ENCODE measurements at regions not wholly inside any gene's neighbourhood (a gene's known extent, or its start where the extent isn't known, plus 50 kb on each side); places are given as distances from the start of the nearest gene placed in this dataset.

DNA sequence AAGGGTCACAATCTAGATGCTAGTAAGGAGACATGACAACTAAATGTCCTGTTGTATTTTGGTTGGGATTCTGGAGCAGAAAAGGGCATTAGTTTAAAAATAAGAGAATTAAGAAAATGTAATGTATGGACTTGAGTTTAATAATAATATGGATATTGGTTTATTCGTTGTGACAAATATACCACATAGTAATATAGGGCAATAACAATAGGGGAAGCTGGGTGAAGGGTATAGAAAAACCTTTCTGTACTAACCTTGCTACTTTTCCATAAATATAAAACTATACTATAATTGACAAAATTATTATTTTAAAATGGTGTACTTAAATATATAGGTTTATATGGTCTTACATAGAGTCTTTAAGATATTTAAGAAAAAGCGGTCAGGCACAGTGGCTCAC is 558.9 kb downstream of the PTPRC start:
- in situ Hi-C loops (cut with MboI; ENCODE audit: low pct_unique_long_range_greater_than_20kb, low sequenced_read_pairs, unreplicated experiment), result no loop called here
- TF ChIP-seq, protein P1, sequence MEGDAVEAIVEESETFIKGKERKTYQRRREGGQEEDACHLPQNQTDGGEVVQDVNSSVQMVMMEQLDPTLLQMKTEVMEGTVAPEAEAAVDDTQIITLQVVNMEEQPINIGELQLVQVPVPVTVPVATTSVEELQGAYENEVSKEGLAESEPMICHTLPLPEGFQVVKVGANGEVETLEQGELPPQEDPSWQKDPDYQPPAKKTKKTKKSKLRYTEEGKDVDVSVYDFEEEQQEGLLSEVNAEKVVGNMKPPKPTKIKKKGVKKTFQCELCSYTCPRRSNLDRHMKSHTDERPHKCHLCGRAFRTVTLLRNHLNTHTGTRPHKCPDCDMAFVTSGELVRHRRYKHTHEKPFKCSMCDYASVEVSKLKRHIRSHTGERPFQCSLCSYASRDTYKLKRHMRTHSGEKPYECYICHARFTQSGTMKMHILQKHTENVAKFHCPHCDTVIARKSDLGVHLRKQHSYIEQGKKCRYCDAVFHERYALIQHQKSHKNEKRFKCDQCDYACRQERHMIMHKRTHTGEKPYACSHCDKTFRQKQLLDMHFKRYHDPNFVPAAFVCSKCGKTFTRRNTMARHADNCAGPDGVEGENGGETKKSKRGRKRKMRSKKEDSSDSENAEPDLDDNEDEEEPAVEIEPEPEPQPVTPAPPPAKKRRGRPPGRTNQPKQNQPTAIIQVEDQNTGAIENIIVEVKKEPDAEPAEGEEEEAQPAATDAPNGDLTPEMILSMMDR (IDR thresholded peaks at IDR 0.05; ENCODE audit: extremely low read depth, insufficient read depth, missing control alignments), result no peak

DNA sequence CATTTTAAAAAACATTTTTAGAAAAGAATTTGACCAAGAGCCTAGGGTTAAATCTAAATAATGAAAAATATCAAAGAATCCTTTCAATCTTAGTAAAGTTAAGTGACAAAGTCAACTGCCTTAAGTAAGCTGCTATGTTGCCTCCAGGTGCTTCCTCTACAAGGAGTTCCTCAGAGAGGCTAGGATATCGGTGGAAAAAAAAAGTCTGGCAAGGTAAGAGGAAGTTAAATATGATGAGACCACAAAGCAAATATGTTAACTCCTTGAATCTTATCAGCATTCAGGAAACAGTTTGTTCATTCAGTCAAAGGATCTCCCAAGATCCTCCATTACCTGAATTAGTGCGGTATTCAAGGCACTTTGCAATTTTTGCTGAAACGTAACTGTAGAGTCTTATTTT is 563.5 kb downstream of the PTPRC start:
- no peak for DNase-seq (ENCODE audit: low spot score)
- in situ Hi-C loops (cut with MboI; ENCODE audit: low pct_unique_long_range_greater_than_20kb, low sequenced_read_pairs, unreplicated experiment), result no loop called here
- TF ChIP-seq, protein P1 (IDR thresholded peaks at IDR 0.05; ENCODE audit: extremely low read depth, insufficient read depth, missing control alignments), result no peak

More for the DNA sequence above, 558.9 kb downstream of the PTPRC start:
- DNase-seq (ENCODE audit: low spot score), result no peak

DNA sequence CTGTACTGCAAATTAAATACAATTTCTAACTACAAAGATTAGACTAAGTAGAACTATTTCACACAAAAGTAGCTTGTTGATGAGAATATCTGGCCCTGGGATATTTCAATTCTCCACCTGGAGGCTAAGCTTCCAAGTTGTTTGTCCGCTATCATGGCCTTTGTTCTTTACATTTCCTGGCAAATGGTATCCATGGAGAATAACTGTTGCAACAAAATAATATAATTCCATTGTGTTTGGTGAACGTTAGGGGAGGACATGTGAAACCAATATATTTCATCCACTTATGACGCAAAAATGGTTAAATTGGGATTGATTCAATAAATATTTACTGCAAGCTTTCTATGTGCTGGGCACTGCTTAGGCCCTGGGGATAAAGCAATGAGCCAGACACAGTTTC is 565.4 kb downstream of the PTPRC start:
- TF ChIP-seq, protein P1 (IDR thresholded peaks at IDR 0.05; ENCODE audit: extremely low read depth, insufficient read depth, missing control alignments), result no peak
- DNase-seq (ENCODE audit: low spot score), result no peak
- in situ Hi-C loops (cut with MboI; ENCODE audit: low pct_unique_long_range_greater_than_20kb, low sequenced_read_pairs, unreplicated experiment), result no loop called here

DNA sequence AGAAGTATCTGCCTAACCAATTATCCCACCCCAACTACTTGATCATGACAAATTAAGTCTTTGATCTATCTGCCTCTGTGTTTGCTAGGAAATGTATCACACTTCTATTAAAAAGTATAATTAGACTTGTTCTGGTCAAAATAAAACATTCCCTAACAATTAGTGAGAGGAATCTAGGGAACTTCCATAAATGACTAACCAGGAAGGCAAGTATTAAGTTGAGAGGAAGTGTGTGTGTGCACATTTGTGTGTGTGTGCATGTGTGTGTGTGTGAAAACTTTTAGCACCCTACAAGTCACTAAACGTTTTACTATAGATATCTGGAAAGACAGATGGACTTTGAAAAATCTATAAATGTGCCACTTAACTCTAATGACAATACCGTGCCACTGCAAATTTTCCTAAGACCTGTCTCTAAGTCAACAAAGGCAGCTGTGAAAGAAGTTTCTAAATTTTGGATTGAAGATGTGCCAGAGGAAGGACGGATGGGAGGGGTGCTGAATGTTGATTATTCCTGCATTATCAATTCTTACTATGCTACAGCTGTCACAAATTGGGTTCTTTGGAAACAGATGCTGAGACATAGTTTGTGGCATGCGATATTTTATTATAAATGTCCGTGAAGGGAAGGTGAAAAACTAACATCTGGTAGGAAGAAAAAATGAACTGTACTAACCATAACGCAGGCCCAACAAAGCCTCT is 567.1 kb downstream of the PTPRC start:
- in situ Hi-C loops (cut with MboI; ENCODE audit: low pct_unique_long_range_greater_than_20kb, low sequenced_read_pairs, unreplicated experiment), result no loop called here
- TF ChIP-seq, protein P1 (IDR thresholded peaks at IDR 0.05; ENCODE audit: extremely low read depth, insufficient read depth, missing control alignments), result no peak

DNA sequence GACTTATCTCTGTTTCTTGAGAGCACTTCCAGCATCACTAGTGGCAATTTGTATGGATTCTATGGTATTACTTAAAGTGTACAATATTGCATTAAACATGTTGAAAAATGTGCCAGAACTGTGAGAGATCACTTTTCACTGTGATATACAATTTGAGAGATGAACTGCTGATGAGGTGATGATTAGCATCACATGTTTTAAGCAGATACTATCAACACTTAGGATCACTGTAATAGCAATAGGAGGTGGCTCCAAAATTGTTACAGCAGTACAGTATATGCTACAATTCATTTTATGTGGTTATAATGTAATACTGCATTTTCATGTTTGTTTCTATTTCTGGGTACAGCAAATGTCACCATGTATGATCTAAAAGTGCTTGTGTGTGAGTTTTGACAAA is 570.0 kb downstream of the PTPRC start:
- no peak for DNase-seq (ENCODE audit: low spot score)
- TF ChIP-seq, protein P1 (IDR thresholded peaks at IDR 0.05; ENCODE audit: extremely low read depth, insufficient read depth, missing control alignments), result no peak
- in situ Hi-C loops (cut with MboI; ENCODE audit: low pct_unique_long_range_greater_than_20kb, low sequenced_read_pairs, unreplicated experiment), result no loop called here

More for the DNA sequence above, 567.1 kb downstream of the PTPRC start:
- DNase-seq (ENCODE audit: low spot score), result no peak

DNA sequence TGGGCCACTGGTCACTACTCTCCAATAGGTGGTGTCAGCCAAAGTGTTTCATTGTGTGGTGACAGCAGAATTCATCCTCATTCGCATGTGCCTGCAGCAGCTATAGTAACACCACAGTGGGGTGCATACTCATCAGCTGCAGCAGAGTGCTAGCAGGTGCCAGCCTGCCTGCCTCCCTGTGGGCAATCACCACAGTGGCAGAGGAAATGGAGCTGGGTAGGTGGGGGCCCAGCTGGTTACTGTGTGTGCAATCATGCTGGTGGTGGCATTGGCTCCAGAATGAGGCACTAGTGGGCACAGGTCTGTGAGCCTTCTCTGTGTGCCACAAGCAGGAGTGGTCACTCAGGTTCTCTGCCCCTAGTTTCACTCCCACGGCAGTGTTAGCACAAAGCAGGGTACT is 579.2 kb downstream of the PTPRC start:
- in situ Hi-C loops (cut with MboI; ENCODE audit: low pct_unique_long_range_greater_than_20kb, low sequenced_read_pairs, unreplicated experiment), result no loop called here
- TF ChIP-seq, protein P1 (IDR thresholded peaks at IDR 0.05; ENCODE audit: extremely low read depth, insufficient read depth, missing control alignments), result no peak
- DNase-seq (ENCODE audit: low spot score), result no peak

Data from GM13977 (cell line).